SU-DHL-6 (cell line): ENCODE measurements at regions not wholly inside any gene's neighbourhood (a gene's known extent, or its start where the extent isn't known, plus 50 kb on each side); places are given as distances from the start of the nearest gene placed in this dataset.

Experiments
- H2AFZ ChIP-seq: fragments of 200-600 bp; sonication (generic); 2 replicates; pipeline ENCODE4 v1.6.1; 2014; ENCODE audit warnings: low read depth, mild to moderate bottlenecking, moderate library complexity, mixed read lengths, antibody characterized with exemption, low read length; ENCODE audit not compliant: severe bottlenecking
- H3F3A ChIP-seq: fragments of 200-600 bp; shearing (Covaris generic); 2 replicates; pipeline ENCODE4 v1.6.0; 2016; ENCODE audit warnings: antibody characterized with exemption, mild to moderate bottlenecking; ENCODE audit not compliant: insufficient read depth
- H3K27ac ChIP-seq: fragments of 200-600 bp; sonication (generic); 2 replicates; pipeline ENCODE4 v1.5.1; 2016; ENCODE audit warnings: low read depth, mild to moderate bottlenecking, low read length, moderate library complexity, mixed read lengths
- H3K27me3 ChIP-seq: fragments of 200-600 bp; sonication (generic), shearing (Covaris generic); 2 replicates; pipeline ENCODE4 v1.6.0; 2014; ENCODE audit warnings: mild to moderate bottlenecking, low read length
- H3K36me3 ChIP-seq: fragments of 200-600 bp; sonication (generic); 2 replicates; pipeline ENCODE4 v1.6.1; 2014; ENCODE audit warnings: mild to moderate bottlenecking, low read length, mixed read lengths
- H3K4me2 ChIP-seq: fragments of 300-600, 200-600 bp; shearing (Covaris generic), sonication (generic); 2 replicates; pipeline ENCODE4 v1.6.0; 2014; ENCODE audit warnings: low read length, low read depth, mild to moderate bottlenecking; ENCODE audit not compliant: poor library complexity, severe bottlenecking
- H3K4me3 ChIP-seq: fragments of 200-600 bp; sonication (generic); 2 replicates; pipeline ENCODE4 v1.5.1; 2014; ENCODE audit warnings: antibody characterized with exemption, low read length, mild to moderate bottlenecking, mixed read lengths; ENCODE audit not compliant: insufficient read depth, poor library complexity, severe bottlenecking
- H3K79me2 ChIP-seq: fragments of 200-600 bp; sonication (generic); 2 replicates; pipeline ENCODE4 v1.6.1; 2014; ENCODE audit warnings: mild to moderate bottlenecking, low read length, moderate library complexity; ENCODE audit not compliant: insufficient read depth
- H3K9ac ChIP-seq: fragments of 200-600 bp; sonication (generic); 2 replicates; pipeline ENCODE4 v1.7.0; 2014; ENCODE audit warnings: mild to moderate bottlenecking, low read length
- H3K9me2 ChIP-seq: fragments of 200-600 bp; sonication (generic); replicated peaks from 2 replicates; pipeline ENCODE4 v1.6.1; 2014; ENCODE audit warnings: low read length; ENCODE audit not compliant: insufficient read depth
- H3K9me3 ChIP-seq: fragments of 200-600 bp; sonication (generic); 2 replicates; pipeline ENCODE4 v1.6.1; 2014; ENCODE audit warnings: low read length, mixed read lengths; ENCODE audit not compliant: insufficient read depth
- H4K20me1 ChIP-seq: fragments of 200-600 bp; sonication (generic); 2 replicates; pipeline ENCODE4 v1.6.1; 2014; ENCODE audit warnings: low read depth, mild to moderate bottlenecking, antibody characterized with exemption, low read length, moderate library complexity, mixed read lengths
- EZH2phosphoT487 ChIP-seq: fragments of 200-600 bp; sonication (generic), shearing (Covaris generic); conservative IDR thresholded peaks from 2 replicates; pipeline ENCODE4 v1.6.1; 2018; ENCODE audit warnings: mild to moderate bottlenecking, antibody characterized with exemption, low read length, moderate library complexity, mixed read lengths
- TF ChIP-seq, protein P1 (sequence below): fragments of 200-600 bp; sonication (generic); IDR thresholded peaks from one replicate; pipeline ENCODE4 v1.5.1; 2017; ENCODE audit warnings: antibody characterized with exemption, mild to moderate bottlenecking, low read length, moderate library complexity; ENCODE audit not compliant: insufficient read depth, poor library complexity, severe bottlenecking

DNA sequence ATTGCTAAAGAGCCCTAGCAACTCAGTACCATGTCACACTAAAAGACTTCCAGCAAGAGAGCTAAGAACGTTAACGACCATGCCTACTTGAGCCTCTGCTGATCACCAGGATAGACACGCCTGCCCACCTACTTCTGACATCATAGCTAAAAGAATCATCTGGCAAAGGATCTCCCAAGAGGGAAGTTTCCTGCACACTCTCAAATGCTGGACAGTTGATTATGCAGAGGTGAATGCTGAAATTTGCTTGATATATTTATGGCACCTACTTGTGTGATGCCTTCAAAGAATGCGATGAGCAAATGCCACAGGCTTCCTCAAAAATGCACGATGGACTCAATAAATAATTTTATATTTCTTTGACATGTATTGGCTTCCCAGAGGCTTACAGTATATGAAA, 113.6 kb downstream of the GALC start:
- H3K27ac ChIP-seq = no peak overlapping the region
- no peak overlapping the region for H2AFZ ChIP-seq
- no peaks in the 10 kb centered on the region for H3K27me3 ChIP-seq
- no peaks in the 10 kb centered on the region for H4K20me1 ChIP-seq
- H3K9me2 ChIP-seq = no peaks in the 10 kb centered on the region
- TF ChIP-seq, protein P1, sequence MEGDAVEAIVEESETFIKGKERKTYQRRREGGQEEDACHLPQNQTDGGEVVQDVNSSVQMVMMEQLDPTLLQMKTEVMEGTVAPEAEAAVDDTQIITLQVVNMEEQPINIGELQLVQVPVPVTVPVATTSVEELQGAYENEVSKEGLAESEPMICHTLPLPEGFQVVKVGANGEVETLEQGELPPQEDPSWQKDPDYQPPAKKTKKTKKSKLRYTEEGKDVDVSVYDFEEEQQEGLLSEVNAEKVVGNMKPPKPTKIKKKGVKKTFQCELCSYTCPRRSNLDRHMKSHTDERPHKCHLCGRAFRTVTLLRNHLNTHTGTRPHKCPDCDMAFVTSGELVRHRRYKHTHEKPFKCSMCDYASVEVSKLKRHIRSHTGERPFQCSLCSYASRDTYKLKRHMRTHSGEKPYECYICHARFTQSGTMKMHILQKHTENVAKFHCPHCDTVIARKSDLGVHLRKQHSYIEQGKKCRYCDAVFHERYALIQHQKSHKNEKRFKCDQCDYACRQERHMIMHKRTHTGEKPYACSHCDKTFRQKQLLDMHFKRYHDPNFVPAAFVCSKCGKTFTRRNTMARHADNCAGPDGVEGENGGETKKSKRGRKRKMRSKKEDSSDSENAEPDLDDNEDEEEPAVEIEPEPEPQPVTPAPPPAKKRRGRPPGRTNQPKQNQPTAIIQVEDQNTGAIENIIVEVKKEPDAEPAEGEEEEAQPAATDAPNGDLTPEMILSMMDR = no peak
- TF ChIP-seq EZH2phosphoT487 = no peak
- no peaks in the 10 kb centered on the region for H3K79me2 ChIP-seq
- no peak overlapping the region for H3K4me2 ChIP-seq
- H3F3A ChIP-seq = no peaks in the 10 kb centered on the region
- no peaks in the 10 kb centered on the region for H3K9me3 ChIP-seq
- no peaks in the 10 kb centered on the region for H3K36me3 ChIP-seq
- no peak overlapping the region for H3K9ac ChIP-seq
- H3K4me3 ChIP-seq = no peak overlapping the region

GRCh38 chr14:87878959-87879358, 114.0 kb downstream of the GALC start:
- Histone ChIP-seq H3K27me3 (no peaks in the 10 kb centered on the region), H3K9ac (no peak overlapping the region), H3K9me2 (no peaks in the 10 kb centered on the region), H3K79me2 (no peaks in the 10 kb centered on the region), H3K36me3 (no peaks in the 10 kb centered on the region), H2AFZ (no peak overlapping the region), H4K20me1 (no peaks in the 10 kb centered on the region), H3K4me2 (no peak overlapping the region), H3K27ac (no peak overlapping the region), H3K9me3 (no peaks in the 10 kb centered on the region), H3F3A (no peaks in the 10 kb centered on the region), H3K4me3 (no peak overlapping the region)
- TF ChIP-seq, protein P1 = no peak
- TF ChIP-seq EZH2phosphoT487 = no peak

DNA sequence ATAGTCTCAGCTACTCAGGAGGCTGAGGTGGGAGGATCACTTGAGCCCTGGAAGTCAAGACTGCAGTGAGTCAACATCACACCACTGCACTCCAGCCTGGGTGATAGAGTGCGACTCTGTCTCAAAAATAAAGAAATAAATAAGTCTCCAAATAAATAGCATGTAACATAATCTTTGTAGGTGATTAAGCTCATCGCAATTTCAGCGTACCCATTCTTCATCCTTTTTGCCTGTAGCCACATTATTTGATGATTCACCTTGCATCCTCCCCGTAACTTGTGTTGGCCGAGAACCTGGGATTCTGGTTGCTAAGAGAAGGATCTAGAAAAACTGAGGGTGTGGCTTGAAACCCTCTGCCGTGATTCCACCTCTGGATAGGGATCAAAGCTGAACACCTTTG, 115.1 kb downstream of the GALC start:
- H3K27ac ChIP-seq = no peak overlapping the region
- no peaks in the 10 kb centered on the region for H3K9me3 ChIP-seq
- no peaks in the 10 kb centered on the region for H3K36me3 ChIP-seq
- H3K4me2 ChIP-seq = no peak overlapping the region
- no peaks in the 10 kb centered on the region for H3K9me2 ChIP-seq
- no peaks in the 10 kb centered on the region for H4K20me1 ChIP-seq
- H3K27me3 ChIP-seq = no peaks in the 10 kb centered on the region
- H3K79me2 ChIP-seq = no peaks in the 10 kb centered on the region
- H2AFZ ChIP-seq = no peak overlapping the region
- no peak overlapping the region for H3K4me3 ChIP-seq
- H3F3A ChIP-seq = no peaks in the 10 kb centered on the region
- TF ChIP-seq, protein P1 = no peak
- TF ChIP-seq EZH2phosphoT487 = no peak
- H3K9ac ChIP-seq = no peak overlapping the region

DNA sequence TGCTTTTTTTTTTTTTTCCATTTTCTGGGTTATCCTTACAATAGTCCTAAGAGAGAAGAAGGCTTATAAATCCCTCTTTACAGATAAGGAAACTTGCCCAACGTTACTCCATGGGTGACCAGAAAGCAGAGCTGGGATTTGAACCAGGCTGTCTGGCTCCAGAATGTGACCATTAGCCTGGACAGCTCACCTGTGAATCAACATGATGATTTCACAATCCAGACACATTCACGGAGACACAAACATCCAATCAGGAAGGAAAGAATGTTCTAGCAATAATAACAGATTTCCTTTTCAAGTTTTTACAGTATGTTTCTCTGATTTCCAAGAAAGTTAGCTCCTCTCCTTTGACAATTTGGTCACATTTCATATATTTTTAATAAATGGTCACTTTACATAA, 118.3 kb downstream of the GALC start:
- no peaks in the 10 kb centered on the region for H3K79me2 ChIP-seq
- H3K36me3 ChIP-seq = no peaks in the 10 kb centered on the region
- no peak overlapping the region for H3K4me2 ChIP-seq
- H3K27ac ChIP-seq = no peak overlapping the region
- no peaks in the 10 kb centered on the region for H4K20me1 ChIP-seq
- H3K9me2 ChIP-seq = no peaks in the 10 kb centered on the region
- H3K4me3 ChIP-seq = no peak overlapping the region
- H3K27me3 ChIP-seq = no peaks in the 10 kb centered on the region
- no peaks in the 10 kb centered on the region for H3K9me3 ChIP-seq
- TF ChIP-seq, protein P1 = no peak
- TF ChIP-seq EZH2phosphoT487 = no peak
- H2AFZ ChIP-seq = no peak overlapping the region
- H3F3A ChIP-seq = no peaks in the 10 kb centered on the region
- H3K9ac ChIP-seq = no peak overlapping the region
